Loucy (cell line): ENCODE measurements at regions not wholly inside any gene's neighbourhood (a gene's known extent, or its start where the extent isn't known, plus 50 kb on each side); places are given as distances from the start of the nearest gene placed in this dataset.

Experiments
- H2AFZ ChIP-seq: fragments of 200-600 bp; sonication (generic); 2 replicates; pipeline ENCODE4 v1.6.0; 2016; ENCODE audit warnings: antibody characterized with exemption, mild to moderate bottlenecking, low read length, moderate library complexity
- H3F3A ChIP-seq: fragments of 200-600 bp; 2 replicates; pipeline ENCODE4 v1.6.0; 2016; ENCODE audit warnings: antibody characterized with exemption, low read depth, mild to moderate bottlenecking
- H3K27me3 ChIP-seq: fragments of 200-600 bp; sonication (generic); 2 replicates; pipeline ENCODE4 v1.6.1; 2014; ENCODE audit warnings: low read length, mild to moderate bottlenecking; ENCODE audit not compliant: insufficient read depth, poor library complexity, severe bottlenecking
- H3K36me3 ChIP-seq: fragments of 200-600 bp; sonication (generic); 2 replicates; pipeline ENCODE4 v1.6.1; 2016; ENCODE audit warnings: low read length; ENCODE audit not compliant: insufficient read depth
- H3K4me1 ChIP-seq: fragments of 200-600 bp; sonication (generic); 2 replicates; pipeline ENCODE4 v1.5.1; 2014; ENCODE audit warnings: low read length, mild to moderate bottlenecking; ENCODE audit not compliant: insufficient read depth, poor library complexity, severe bottlenecking
- H3K4me2 ChIP-seq: fragments of 200-600 bp; sonication (generic); 2 replicates; pipeline ENCODE4 v1.6.0; 2014; ENCODE audit warnings: antibody characterized with exemption, low read length, low read depth, mild to moderate bottlenecking; ENCODE audit not compliant: poor library complexity, severe bottlenecking
- H3K4me3 ChIP-seq: fragments of 200-600 bp; sonication (generic); 2 replicates; pipeline ENCODE4 v1.5.1; 2014; ENCODE audit warnings: low read length, mild to moderate bottlenecking, mixed read lengths; ENCODE audit not compliant: poor library complexity, severe bottlenecking
- H3K79me2 ChIP-seq: fragments of 200-600 bp; sonication (generic); 2 replicates; pipeline ENCODE4 v1.6.1; 2014; ENCODE audit warnings: low read length; ENCODE audit not compliant: insufficient read depth
- H3K9ac ChIP-seq: fragments of 200-600 bp; sonication (generic); 2 replicates; pipeline ENCODE4 v1.6.0; 2014; ENCODE audit warnings: mild to moderate bottlenecking, low read depth, low read length, moderate library complexity; ENCODE audit not compliant: poor library complexity, severe bottlenecking
- H3K9me2 ChIP-seq: fragments of 200-600 bp; sonication (generic); replicated peaks from 2 replicates; pipeline ENCODE4 v1.6.1; 2016; ENCODE audit warnings: low read depth, low read length, mixed read lengths
- H3K9me3 ChIP-seq: fragments of 200-600 bp; sonication (generic); 2 replicates; pipeline ENCODE4 v1.6.1; 2014; ENCODE audit warnings: mild to moderate bottlenecking, antibody characterized with exemption, low read length, low read depth; ENCODE audit not compliant: insufficient read depth
- H4K20me1 ChIP-seq: fragments of 200-600 bp; sonication (generic); 2 replicates; pipeline ENCODE4 v1.6.0; 2014; ENCODE audit warnings: antibody characterized with exemption, low read length, mild to moderate bottlenecking; ENCODE audit not compliant: insufficient read depth, poor library complexity, severe bottlenecking
- CTCF ChIP-seq: fragments of 200-600 bp; sonication (generic); conservative IDR thresholded peaks from 2 replicates; pipeline ENCODE4 v1.5.1; 2014; ENCODE audit warnings: mild to moderate bottlenecking, antibody characterized with exemption, low read length
- EZH2phosphoT487 ChIP-seq: fragments of 200-600 bp; IDR thresholded peaks from 2 replicates; pipeline ENCODE4 v1.6.1; 2018; ENCODE audit warnings: antibody characterized with exemption, mild to moderate bottlenecking, moderate library complexity, borderline replicate concordance

- Histone ChIP-seq H2AFZ (no peak overlapping the region), H4K20me1 (no peaks in the 10 kb centered on the region), H3K9ac (no peak overlapping the region), H3K27me3 (no peaks in the 10 kb centered on the region), H3K4me2 (no peak overlapping the region), H3K36me3 (no peaks in the 10 kb centered on the region), H3F3A (no peaks in the 10 kb centered on the region), H3K4me3 (no peak overlapping the region), H3K9me3 (no peaks in the 10 kb centered on the region), H3K79me2 (no peaks in the 10 kb centered on the region), H3K4me1 (peaks cover 44% of the 10 kb centered on the region), H3K9me2 (no peaks in the 10 kb centered on the region)
- TF ChIP-seq CTCF (no peak), EZH2phosphoT487 (no peak)
Observed at GRCh38 chr13:48181482-48182145, 51.4 kb upstream of the ITM2B start.

GRCh38 chr13:48178126-48178525 lies 54.9 kb upstream of the ITM2B start:
- Histone ChIP-seq H3K4me3 (no peak overlapping the region), H3K27me3 (no peaks in the 10 kb centered on the region), H3K79me2 (no peaks in the 10 kb centered on the region), H2AFZ (no peak overlapping the region), H3K4me1 (peaks cover 15% of the 10 kb centered on the region), H3F3A (no peaks in the 10 kb centered on the region), H3K36me3 (no peaks in the 10 kb centered on the region), H3K9me2 (no peaks in the 10 kb centered on the region), H4K20me1 (no peaks in the 10 kb centered on the region), H3K4me2 (no peak overlapping the region), H3K9me3 (no peaks in the 10 kb centered on the region), H3K9ac (no peak overlapping the region)
- no peak for TF ChIP-seq CTCF
- TF ChIP-seq EZH2phosphoT487 = no peak

GRCh38 chr13:48176781-48177180 lies 56.2 kb upstream of the ITM2B start:
- Histone ChIP-seq H3K9me3 (no peaks in the 10 kb centered on the region), H3K79me2 (no peaks in the 10 kb centered on the region), H3K9me2 (no peaks in the 10 kb centered on the region), H3K4me2 (no peak overlapping the region), H3K9ac (no peak overlapping the region), H4K20me1 (no peaks in the 10 kb centered on the region), H3K36me3 (no peaks in the 10 kb centered on the region), H3F3A (no peaks in the 10 kb centered on the region), H3K4me3 (no peak overlapping the region), H2AFZ (no peak overlapping the region), H3K27me3 (no peaks in the 10 kb centered on the region), H3K4me1 (peaks cover 5% of the 10 kb centered on the region)
- TF ChIP-seq EZH2phosphoT487 (no peak), CTCF (no peak)
